GM21619 (cell line): ENCODE measurements at regions not wholly inside any gene's neighbourhood (a gene's known extent, or its start where the extent isn't known, plus 50 kb on each side); places are given as distances from the start of the nearest gene placed in this dataset.

Experiments used
- ATAC-seq: cut with Tn5 transposase; IDR thresholded peaks from one replicate; pipeline ENCODE4 v1.9.1; 2021; ENCODE audit not compliant: unreplicated experiment

- no peak for ATAC-seq
Observed at GRCh38 chr13:72534951-72535640, 192.3 kb downstream of the MZT1 start.

DNA sequence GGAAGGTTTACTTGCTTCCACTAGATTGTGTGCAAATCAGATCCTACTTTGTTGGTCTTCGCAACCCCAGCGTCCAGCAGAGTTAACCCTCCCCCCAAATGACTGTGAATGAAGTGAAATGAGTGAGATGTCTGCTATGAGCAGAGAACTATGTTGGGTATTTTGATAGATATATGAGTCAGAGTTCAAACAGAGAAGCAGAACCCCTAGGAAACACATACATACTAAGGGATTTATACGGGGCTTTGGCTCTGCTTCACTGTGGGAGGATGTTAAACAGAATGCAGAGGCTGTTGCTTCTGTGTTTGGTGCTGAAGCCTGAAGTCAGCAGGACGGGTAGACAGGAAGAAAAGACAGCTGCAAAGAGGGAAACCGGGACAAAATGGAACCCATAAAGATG, 197.0 kb downstream of the MZT1 start:
- no peak for ATAC-seq

DNA sequence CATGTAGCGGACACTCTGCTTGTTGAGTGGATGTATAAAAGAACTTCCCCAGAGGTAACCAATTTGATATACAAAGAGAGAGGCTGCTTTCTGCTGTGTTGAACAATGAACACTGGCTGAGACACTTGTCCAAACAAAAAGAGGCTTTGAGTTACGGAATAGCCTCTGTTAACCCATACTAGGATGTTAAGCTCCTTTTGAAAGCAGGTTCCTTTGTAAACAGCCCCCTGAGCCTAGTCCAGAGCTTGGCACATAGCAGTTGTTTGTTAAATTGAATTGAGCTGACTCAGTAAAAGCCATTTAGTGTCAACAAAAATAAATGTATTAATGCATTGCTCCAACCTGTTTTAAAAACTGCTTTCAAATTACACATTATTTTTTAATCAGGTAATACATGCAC, 200.1 kb downstream of the MZT1 start:
- no peak for ATAC-seq

GRCh38 chr13:72523593-72523992, 203.8 kb downstream of the MZT1 start:
- ATAC-seq, result no peak

- ATAC-seq, result no peak
Observed at GRCh38 chr13:72523049-72523448, 204.4 kb downstream of the MZT1 start.

DNA sequence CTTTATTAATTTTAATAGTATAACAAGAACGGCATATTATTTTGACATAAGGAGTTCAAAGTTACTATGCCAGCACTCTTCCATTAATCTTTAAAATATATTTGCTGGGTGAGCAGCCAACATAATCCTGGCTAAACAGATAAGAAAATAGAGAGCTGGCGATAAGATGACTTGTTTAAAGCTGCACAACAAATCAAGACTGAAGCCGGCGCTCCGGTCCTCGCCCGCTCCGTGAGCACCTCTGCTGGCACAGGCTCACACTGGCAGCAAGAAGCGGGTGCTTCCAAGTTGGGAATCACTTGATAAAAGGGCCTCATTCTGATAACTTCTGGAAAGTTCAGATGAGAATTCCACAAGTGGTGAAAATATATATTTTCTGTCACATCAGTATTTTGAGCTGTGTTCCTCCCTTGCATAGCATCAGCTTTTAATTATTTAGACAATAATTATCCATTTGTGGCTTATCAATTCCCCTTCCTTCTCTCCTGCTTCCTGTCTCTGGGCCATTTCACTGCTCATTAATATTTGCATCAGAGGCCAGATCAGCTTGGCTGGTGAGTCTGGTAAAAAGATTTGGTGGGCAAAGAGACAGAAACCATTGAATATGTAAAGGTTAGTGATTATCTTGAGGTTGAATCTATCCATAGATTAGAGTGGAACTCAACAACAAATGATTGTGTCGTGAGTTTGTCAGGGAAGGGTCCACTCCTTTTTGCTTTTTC, 205.3 kb downstream of the MZT1 start:
- ATAC-seq, result no peak

DNA sequence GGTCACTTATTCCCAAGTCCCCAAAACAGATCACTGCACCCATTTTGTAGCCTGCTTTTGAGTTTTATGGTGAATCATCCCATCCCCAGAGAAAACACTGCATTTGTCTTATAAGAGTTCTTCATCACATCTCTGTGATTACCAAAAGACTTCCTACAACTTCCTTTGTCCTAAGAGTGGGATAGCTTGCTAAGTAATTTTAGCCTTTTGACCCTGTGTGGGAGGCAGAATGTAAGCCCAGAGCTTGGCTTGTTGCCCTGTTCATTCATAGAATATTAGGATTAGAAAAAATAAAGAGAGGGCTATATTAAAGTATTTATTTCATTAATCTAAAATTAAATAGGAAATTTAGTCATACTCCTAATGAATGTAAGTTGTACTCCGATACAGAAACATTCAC, 213.3 kb downstream of the MZT1 start:
- no peak for ATAC-seq

GRCh38 chr13:72508392-72508791, 219.0 kb downstream of the MZT1 start:
- ATAC-seq, result no peak

- ATAC-seq, result no peak
Observed at GRCh38 chr13:72507416-72508199, 219.8 kb downstream of the MZT1 start.

DNA sequence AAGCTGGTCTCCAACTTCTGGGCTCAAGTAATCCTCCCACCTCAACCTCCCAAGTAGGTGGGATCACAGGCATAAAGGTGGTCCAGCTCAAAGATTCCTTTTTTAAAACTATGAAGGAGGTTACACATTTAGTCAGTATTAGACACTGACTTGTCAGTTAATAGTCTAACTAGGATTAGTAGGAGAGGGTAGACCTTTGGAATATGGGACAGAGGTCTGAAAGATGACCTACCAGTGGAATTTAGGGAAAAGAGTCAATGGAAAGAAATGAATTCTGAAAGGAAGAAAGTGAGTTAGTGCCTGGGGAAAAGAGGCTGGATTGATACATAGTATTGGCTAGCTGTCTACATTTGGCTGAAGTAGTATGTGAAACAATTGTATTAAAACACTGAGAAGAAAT, 220.7 kb downstream of the MZT1 start:
- no peak for ATAC-seq

DNA sequence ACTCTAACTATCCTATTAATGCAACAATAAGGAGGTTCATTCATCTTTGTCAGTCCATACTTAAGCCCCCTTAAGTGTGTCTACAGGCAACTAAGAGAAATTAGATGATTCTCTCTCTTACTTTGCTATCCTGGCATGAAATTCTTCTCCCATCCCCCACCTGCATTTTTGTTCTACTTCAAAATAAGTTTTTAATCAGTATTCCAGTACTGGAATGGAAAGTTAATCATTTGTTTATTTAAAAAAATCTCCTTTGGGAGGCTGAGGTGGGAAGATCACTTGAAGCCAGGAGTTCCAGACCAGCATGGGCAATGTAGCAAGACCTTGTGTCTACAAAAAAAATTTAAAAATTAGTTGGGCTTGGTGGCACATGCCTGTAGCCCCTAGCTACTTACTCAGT, 222.1 kb downstream of the MZT1 start:
- no peak for ATAC-seq

GRCh38 chr13:72504131-72504841, 223.1 kb downstream of the MZT1 start:
- ATAC-seq, result no peak

- ATAC-seq, result no peak
Observed at GRCh38 chr13:72500851-72501250, 226.6 kb downstream of the MZT1 start.

DNA sequence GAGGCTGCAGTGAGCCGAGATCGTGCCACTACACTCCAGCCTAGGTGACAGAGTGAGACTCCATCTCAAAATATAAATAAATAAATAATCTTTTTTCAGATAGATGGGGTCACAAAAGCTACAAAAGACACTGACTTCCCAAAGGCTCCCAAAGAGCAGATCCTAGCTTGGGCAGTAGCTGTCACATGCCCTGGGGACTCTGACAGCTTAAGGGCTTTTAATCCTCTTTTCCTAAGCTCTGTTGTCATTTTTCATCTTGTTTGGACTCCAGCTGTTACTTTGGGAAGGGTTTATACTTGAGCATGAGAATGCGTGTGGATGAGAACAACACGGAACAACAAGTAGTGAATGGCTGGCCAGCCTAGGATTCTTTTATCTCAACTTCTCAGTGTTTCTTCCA, 231.7 kb downstream of the MZT1 start:
- ATAC-seq, result no peak

- ATAC-seq, result no peak
Observed at GRCh38 chr13:72489751-72490150, 237.7 kb downstream of the MZT1 start.

DNA sequence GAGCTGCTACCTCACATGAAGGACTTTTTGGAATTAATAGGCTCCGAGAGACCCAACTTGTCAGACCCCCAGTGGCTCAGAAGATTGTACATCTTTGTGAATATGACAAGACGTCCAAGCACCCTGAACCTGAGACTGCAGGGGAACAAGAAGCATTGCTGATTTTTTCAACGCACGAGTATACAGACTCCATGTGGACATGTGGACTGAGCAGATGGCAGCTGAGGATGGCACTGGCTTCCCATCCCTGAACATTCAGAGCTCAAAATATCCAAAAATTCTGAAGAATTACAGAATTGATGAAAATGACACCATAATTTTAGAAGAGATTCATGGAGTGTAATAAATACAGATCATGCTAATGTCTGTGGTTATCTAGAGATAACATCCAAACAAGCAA, 254.1 kb downstream of the MZT1 start:
- ATAC-seq, result no peak

GRCh38 chr13:72469906-72470305, 257.5 kb downstream of the MZT1 start:
- no peak for ATAC-seq

- no peak for ATAC-seq
Observed at GRCh38 chr13:72463561-72463960, 263.9 kb downstream of the MZT1 start.

- ATAC-seq, result no peak
Observed at GRCh38 chr13:72462726-72463125, 264.7 kb downstream of the MZT1 start.

- no peak for ATAC-seq
Observed at GRCh38 chr13:72462166-72462565, 265.3 kb downstream of the MZT1 start.

GRCh38 chr13:72458701-72459100, 268.7 kb downstream of the MZT1 start:
- ATAC-seq, result peak; percentile 53
